GM12892 (cell line): ENCODE measurements at regions not wholly inside any gene's neighbourhood (a gene's known extent, or its start where the extent isn't known, plus 50 kb on each side); places are given as distances from the start of the nearest gene placed in this dataset.

Source experiments
- POLR2A ChIP-seq: IDR thresholded peaks from 2 replicates; pipeline ENCODE4 v1.6.1; 2011; ENCODE audit warnings: low read depth, low read length, control low read depth
- POLR2AphosphoS5 ChIP-seq: IDR thresholded peaks from 2 replicates; pipeline ENCODE4 v1.6.1; 2011; ENCODE audit warnings: low read depth, low read length, control low read depth

GRCh38 chr5:120362426-120362825 is 101.7 kb upstream of the PRR16 start:
- TF ChIP-seq POLR2AphosphoS5: no peak
- TF ChIP-seq POLR2A: no peak
